SK-N-MC (cell line): ENCODE measurements at regions not wholly inside any gene's neighbourhood (a gene's known extent, or its start where the extent isn't known, plus 50 kb on each side); places are given as distances from the start of the nearest gene placed in this dataset.

Experiments
- DNase-seq: peaks from one replicate; pipeline ENCODE4 v3.0.0-alpha.2; 2011; ENCODE audit warnings: low read depth, low spot score
- H3K27ac ChIP-seq: fragments of 200-600 bp; sonication (generic); 2 replicates; pipeline ENCODE4 v1.5.1; 2016; ENCODE audit warnings: mixed run types
- H3K36me3 ChIP-seq: fragments of 200-600 bp; sonication (generic); 2 replicates; pipeline ENCODE4 v1.6.1; 2017; ENCODE audit warnings: antibody characterized with exemption, low read length, mixed read lengths; ENCODE audit not compliant: insufficient read depth
- H3K4me3 ChIP-seq: fragments of 200-600 bp; sonication (generic); 2 replicates; pipeline ENCODE4 v1.5.1; 2016
- H3K9ac ChIP-seq: fragments of 200-600 bp; sonication (generic); 2 replicates; pipeline ENCODE4 v1.8.0; 2017; ENCODE audit warnings: mixed run types, mixed read lengths; ENCODE audit not compliant: insufficient read length
- H3K9me3 ChIP-seq: fragments of 200-600 bp; sonication (generic); 2 replicates; pipeline ENCODE4 v1.6.1; 2017; ENCODE audit warnings: low read depth, mild to moderate bottlenecking, antibody characterized with exemption, low read length, moderate library complexity, mixed read lengths
- EZH2 ChIP-seq: fragments of 200-600 bp; sonication (generic); IDR thresholded peaks from one replicate; pipeline ENCODE4 v1.6.1; 2017; ENCODE audit warnings: antibody characterized with exemption
- FOXP2 ChIP-seq: optimal IDR thresholded peaks from 2 replicates; pipeline ENCODE3; 2011; ENCODE audit warnings: mild to moderate bottlenecking, moderate library complexity; ENCODE audit not compliant: insufficient read depth; ENCODE audit errors: extremely low read length, control extremely low read depth
- POLR2AphosphoS5 ChIP-seq: IDR thresholded peaks from 2 replicates; pipeline ENCODE4 v1.6.1; 2012; ENCODE audit warnings: mild to moderate bottlenecking, low read depth, low read length, borderline replicate concordance

DNA sequence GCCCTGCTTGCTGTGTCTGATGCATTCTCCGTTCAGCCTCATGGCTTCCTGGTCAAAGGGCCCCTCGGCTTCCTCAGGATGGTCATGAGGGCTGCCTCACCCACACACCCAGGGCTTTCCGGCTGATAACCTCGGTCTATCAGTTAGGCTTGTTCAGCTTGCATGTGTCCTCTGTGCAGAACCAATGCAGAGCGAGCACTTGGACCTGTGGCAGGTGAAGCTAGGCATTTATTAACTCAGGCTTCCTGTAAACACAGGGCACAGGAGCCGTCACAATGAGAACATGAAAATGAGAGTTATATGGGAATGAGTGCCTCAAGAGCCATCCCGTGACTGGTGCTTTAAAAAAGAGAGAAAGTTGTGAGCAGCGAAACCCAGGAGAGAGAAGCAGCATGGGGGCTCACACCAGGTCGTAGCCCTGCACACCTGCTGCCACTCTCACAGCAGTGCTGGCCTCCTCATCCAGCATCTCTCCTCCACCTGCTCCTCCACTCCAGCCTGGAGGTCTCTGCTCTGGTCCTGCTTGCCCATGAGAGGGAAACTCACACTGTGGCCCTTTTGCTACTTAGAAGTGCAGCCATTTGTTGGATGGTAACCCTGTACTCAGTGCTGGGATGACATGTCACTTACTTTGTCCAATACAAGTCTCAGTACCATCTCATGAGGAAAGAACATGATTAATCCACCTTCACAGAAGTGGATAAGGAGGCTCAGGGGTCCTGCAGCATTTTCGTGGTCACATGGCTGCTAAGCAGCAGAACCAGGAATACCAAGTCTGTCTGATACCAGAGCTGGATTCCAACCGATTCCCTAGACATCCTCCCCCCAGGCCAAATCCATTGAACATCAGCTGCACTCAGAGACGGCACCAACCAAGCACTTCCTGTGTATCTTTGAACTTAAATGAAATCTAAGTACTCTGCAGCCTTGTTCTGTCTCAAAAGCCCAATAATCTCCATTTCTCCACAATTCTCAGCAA is 50.5 kb upstream of the IRS2 start:
- TF ChIP-seq POLR2AphosphoS5 (no peak), FOXP2 (no peak), EZH2 (no peak)
- Histone ChIP-seq H3K9me3 (no peaks in the 10 kb centered on the region), H3K4me3 (no peak overlapping the region), H3K36me3 (no peaks in the 10 kb centered on the region), H3K9ac (no peak overlapping the region), H3K27ac (no peak overlapping the region)
- DNase-seq, result no peak
